Femur (tissue), 1 donor: ENCODE measurements at regions not wholly inside any gene's neighbourhood (a gene's known extent, or its start where the extent isn't known, plus 50 kb on each side); places are given as distances from the start of the nearest gene placed in this dataset.
"Not testable (repeated sequence)": the region's sequence is repeated elsewhere in the genome, so short reads cannot be mapped to it uniquely, and the experiment has no call there.

Experiments
- DNase-seq: peaks from one replicate; pipeline ENCODE4 v3.0.0-alpha.2; 2017

DNA sequence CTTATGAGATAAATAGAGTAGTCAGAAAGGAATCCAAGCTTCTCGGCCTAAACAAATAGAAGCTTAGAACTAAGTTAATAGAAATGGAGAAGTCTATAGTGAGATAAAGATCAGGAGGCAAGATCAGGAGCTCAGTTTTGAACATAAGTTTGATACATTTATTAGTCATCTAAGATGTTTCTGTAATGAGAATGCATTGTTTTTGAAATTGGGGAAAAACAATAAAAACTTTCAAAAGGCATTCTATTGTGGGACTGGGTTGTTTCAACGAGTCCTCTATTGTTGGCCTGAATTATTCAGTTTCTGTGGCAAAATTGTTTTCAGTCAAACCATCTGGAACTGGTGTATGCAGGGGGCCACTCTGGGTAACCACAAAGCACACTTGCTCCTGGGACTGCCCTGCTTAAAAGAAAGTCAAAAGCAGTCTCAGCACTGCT is 181.0 kb upstream of the CLINT1 start:
- DNase-seq, result no peak

DNA sequence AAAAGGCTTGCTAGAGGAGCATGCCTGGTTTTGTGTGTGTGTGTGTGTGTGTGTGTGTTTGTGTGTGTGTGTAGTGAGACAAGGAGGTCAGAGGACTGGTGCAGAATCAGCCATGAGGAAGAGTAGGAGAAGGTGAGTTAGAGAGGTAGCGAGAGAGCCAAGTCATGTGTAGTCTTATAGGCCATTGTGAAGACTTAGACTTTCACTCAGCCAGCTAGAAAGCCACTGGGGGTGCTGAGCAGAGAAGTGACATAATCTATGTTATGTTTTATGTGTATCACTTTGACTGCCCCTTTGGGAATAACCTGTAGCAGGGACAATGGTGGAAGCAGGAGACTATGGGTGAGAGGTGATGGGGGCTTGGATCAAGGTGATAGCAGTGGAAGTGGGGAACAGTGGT is 180.5 kb upstream of the CLINT1 start:
- no peak for DNase-seq

DNA sequence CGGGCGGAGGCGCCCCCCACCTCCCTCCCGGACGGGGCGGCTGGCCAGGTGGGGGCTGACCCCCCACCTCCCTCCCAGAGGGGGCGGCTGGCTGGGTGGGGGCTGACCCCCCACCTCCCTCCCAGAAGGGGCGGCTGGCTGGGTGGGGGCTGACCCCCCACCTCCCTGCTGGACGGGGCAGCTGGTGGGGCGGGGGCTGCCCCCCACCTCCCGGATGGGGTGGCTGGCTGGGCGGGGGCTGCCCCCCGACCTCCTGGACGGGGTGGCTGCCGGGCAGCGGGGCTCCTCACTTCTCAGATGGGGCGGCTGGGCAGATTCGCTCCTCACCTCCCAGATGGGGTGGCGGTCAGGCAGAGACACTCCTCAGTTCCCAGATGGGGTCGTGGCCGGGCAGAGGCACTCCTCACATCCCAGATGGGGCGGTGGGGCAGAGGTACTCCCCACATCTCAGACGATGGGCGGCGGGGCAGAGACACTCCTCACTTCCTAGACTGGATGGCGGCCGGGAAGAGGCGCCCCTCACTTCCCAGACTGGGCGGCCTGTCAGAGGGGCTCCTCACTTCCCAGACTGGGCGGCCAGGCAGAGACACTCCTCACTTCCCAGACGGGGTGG is 178.1 kb upstream of the CLINT1 start:
- not testable (repeated sequence) for DNase-seq

DNA sequence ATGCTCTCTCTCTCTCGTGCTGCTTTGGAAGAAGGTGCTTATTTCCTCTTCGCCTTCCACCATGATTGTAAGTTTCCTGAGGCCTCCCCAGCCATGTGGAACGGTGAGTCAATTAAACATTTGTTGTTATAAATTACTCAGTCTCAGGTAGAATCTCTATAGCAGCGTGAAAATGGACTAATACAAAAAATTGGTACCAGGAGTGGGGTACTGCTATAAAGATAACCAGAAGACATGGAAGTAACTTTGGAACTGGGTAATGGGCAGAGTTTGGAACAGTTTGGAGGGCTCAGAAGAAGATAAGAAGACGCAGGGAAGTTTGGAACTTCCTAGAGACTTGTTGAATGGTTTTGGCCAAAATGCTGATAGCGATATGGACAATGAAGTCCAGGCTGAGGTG is 175.6 kb upstream of the CLINT1 start:
- DNase-seq, result not testable (repeated sequence)

DNA sequence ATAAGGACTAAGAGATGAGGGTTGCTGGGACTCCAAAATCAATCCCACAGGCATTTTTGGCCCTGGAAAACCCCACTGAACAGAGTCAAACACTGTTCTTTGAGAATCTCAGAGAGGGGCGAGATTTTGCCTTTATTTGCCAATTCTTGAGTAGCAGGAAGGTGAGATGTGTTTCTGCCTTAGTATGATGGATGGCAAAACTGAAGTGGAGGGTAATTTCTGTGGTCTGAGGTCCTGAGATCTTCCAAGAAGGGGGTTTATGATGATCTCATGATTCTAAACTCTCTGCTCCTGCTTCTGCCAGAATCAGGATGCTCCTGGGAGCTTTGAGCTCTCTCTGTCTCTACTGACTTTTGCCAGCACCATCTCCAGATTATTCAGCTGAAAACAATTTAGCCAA is 174.8 kb upstream of the CLINT1 start:
- DNase-seq, result no peak

DNA sequence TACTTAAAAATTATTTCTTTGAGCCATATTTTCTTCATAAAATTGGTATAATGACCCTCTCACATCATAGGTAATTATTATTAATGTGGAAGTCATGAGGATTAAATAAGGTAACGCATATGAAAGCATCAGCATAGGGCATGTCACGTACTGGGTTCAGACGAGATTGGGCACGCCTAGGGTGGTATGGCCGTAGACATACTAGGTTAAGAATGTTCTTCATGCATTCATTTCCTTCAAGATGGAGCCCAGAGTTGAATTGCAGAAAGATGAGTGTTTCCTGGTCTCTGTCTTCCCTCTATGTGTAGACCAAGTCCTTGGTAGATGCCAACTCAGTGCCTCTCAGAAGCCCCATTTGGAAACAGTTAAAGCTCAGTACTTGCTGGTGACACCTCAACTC is 174.1 kb upstream of the CLINT1 start:
- no peak for DNase-seq

DNA sequence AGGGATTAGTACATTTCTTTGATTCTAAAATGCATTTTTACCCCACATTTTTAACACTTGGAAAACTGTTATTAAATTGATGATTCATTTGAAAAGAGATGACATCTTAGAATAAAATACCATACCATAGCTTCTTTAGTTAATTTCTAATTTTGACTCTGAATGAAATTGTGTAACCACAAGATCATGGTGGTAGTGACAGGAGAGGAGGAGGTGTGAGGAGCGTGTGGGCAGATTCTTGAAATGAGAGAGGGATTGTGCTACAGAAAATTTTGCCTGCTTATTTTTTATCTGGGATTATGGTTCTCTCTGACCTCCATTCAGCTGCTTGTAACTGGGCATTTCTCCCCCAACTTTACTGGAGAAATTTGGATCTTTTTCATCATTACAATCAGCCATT is 173.3 kb upstream of the CLINT1 start:
- no peak for DNase-seq

DNA sequence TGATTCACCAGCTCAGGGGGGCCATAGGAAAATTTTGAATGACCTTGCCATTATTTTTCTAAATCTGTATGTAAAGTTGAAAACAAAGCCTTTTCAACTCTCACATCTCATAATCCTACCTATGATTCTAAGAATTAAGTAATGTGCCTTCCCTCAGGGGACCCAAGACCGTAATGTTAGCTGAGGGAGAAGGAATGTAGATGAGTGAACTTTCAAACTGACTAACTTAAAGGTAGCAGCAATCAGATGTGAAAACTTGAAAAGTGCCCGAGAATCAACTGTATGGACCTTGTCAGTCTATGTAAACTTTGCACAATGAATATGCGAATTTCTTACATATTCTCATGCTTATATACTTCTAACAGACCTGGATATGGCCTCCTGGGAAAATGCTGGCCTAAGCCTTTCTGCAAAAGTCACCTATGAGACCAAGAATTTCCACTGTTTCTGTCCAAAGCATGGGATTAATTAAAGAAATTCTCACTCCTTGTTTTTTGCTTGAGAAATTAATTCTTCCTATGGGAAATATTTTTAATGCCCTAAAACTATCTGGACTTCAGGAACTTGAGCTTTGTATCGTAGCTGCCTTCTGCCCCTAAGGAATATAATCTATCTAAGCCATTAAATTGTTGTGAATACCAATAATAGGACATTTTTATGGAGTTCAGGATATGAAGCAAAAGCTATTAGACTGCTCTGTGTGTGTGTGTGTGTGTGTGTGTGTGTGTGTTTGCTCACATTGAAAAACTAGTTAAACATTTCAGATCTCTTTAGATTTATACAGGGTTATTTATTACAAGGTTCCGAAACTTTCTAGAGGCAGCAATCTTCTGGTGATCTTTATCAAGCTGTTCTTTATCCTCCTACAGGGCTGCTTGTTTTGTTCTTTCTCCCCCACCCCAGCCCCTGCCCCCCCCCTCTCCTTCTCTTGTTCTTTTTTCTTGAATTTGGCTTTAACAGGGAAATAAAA is 169.1 kb upstream of the CLINT1 start:
- DNase-seq, result no peak

DNA sequence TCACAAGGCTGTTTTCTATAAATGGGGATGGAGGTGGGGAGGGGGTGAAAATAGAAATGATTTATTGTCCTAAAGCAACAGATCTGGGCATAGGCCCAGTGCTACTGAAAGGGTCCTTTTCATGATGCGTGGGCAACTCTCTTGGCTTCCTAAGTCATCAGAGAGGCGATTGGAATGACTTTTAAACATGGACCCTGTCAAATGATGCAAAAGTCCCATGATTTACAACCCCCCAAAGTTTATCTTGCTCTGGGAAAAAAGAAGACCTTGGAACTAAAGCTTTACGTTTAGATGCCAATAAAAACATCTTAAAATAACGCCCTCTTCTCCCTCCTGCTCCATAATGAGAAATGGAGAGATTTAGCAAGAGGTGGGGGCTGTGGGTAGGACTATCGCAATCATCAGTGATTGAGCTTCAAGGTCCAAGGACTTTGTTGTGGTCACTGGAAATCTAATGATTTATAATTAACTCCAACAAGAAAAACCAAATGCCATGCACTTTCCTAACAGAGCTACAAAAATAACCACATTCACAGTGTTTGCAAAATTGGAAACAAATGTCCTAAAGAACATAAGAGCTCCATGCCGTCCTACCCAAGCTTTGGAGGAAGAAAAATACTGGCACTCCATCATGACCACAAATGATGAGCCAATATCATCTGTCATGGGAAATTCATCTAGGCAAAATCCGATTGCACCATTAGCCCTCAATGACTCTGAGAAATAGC is 167.5 kb upstream of the CLINT1 start:
- peak; percentile 24 for DNase-seq

DNA sequence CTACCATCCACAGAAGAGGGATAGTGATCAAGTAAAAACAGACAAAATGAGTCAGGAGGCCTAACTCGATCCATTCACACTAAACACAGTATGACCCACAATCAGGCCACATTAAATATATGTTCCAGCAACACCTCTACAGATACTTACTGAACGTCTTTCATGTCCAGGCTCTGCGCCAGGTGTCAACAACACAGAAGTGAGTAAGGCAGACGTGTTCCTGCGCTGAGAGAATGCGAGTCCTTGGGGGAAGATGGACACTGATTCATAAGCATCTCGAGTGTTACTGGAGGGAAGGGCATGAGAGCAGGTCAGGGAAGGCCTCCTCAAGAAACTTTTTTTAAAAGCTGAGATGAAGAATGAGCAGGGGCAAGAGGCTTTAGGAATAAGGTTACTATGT is 164.3 kb upstream of the CLINT1 start:
- no peak for DNase-seq

DNA sequence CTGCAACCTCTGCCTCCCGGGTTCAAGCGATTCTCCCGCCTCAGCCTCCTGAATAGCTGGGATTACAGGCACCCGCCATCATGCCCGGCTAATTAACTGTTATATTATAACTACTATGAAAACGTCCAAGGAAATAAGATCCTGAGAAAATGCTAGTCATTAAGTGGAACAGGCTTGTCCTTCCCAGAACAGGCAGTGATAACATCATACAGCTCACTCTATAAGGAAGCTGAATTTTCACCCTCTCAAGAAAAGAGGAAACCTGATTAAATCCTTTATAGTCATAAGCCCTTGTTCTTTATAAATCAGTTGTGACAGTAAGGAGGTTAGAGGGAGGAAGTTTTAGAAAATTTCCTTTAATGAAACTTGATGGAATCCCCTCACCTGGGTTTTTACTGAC is 163.9 kb upstream of the CLINT1 start:
- DNase-seq, result no peak

DNA sequence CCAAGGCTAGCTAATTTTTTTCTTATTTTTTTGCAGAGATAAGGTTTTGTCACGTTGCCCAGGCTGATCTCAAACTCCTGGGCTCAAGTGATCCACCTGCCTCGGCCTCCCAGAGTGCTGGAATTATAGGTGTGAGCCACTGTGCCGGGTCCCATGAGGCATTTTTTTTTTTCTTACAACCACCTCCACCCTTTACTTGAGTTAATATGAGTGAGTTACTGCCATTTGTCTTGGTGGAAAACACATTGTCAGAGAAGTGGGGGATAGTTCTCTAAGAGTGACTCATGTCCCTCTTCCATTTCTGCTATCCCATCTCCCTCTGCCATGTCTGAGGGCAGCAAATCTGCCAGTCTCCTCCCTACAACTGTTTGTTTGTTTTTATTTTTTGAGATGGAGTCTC is 163.4 kb upstream of the CLINT1 start:
- DNase-seq, result no peak

DNA sequence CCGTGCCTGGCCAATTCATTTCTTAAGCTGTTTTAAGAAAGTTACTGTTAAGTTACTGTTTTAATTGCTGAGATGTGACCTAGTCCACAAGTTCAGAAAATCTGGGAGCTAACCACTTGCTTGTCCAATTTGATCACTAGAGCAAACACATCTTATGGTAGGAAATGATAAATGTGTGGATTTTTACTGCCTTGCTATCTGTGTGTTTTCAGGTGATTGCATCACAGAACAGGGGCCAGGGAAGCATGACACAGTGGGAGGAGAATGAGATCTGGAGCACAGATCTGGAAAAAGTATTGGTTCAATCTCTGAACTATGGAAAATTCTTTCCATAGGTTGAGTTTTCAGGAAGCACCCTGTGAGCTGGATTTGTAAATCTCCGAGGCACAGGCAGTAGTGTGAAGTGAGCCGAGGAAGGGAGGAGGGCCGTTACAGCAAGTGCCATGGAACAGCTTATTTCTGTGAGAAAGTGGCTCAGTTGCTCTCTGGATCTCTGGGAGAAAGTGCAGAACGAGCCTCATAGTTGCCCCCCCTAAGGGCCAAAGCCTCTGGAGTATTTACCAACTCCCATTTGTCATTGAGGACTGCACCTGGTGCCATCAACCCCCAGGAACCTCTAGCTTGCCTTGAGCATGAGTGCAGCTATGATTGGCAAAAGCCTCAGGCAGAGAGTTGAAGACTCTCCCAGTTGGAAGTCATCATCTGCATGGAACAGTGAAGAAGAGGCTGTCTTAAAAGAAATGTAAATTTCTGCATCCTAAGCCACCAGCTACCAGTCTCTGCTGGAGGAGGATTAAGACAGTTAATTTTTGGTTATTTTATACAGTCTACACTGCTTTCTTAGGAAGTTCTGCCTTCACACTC is 161.8 kb upstream of the CLINT1 start:
- no peak for DNase-seq

DNA sequence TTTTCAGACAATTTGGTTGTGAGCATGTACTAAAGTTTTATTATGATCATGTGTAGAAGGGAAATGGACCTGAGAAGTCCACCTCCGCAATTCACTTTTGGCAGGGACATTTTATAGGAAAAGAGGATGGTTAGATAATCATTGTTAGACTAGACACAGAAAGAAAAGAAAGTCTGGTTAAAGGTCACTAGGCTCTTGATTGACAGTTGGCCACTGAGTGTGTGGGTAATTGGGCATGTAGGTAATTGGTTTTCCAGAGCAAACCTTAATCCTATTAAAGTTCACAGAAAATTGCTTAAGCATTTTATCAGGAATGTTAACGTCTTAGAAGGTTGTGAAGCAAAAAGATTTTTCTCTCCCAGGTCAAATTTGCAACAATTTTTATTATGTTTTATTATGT is 158.5 kb upstream of the CLINT1 start:
- DNase-seq, result no peak

DNA sequence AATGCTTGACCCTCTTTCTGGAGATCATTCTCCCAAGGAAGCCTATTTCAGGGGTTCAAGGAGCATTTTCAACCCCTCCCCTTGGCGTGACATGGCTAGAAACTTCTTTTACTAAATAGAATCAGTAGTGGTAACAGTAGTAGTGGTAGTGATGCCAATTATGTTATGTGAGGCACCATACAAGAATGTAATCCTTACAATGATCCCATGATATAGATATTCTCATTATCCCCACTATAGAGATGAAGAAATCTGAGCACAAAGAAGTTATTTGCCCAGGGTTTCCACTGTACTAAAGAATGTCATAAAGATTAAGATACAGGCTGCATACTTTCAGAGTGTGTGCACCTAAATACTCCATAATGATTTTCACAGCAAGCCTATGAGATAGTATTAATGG is 155.4 kb upstream of the CLINT1 start:
- no peak for DNase-seq

DNA sequence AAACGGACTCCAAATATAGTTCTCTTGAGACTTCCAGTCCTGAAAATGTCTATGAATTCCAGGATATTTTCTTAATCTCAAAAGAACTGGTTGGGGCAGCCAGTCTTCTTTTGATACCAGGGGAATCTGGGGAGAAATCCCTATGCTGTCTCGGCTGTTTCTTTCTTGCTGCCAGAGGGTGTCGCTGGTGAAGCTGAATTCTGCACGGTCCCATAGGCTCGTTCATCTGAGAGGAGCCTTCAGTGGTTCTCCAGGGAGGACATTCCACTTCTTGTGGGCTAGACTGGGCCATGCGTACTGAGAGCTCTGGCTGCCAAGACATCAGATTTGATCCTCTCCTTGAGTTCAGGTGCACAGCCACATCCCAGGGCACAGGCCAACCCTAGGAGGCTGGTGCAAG is 155.0 kb upstream of the CLINT1 start:
- DNase-seq, result peak; percentile 30

DNA sequence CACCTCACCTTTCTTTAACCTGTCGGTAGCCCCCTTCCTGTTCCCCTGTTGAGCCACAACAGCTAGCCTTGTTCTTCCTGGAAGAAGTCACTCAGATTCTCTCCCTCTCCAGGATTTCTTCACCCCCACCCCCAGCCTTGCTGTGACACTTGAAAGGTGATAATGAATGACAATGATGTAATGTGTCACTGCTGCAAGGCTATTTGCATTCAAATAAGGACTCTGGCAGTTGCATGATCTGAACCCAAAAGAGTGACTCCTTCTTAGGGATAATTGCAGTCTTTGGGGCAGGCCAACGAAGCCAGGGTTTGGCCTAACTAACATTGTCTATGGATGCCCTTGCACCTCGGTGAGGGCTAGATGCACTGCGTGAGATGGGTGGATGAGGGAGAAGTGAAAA is 154.4 kb upstream of the CLINT1 start:
- no peak for DNase-seq

DNA sequence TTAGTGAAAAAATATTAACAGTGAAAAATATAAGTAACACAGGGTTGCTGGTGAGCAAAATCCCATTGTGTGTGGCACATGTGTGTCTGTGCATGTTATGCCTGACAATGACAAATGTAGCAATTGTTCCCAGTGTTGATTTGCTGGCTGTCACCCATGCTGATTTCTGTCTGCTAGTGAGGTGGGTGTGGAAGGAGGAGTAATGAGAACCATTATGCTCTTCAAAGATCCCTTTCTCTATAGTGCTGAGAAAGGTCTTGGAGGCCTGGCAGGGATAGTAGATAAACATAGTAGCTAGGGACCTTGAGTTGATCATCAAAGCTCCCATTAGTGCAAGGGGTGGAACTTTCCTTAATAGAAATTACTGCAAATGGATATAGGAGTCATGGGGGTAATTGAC is 152.5 kb upstream of the CLINT1 start:
- no peak for DNase-seq

DNA sequence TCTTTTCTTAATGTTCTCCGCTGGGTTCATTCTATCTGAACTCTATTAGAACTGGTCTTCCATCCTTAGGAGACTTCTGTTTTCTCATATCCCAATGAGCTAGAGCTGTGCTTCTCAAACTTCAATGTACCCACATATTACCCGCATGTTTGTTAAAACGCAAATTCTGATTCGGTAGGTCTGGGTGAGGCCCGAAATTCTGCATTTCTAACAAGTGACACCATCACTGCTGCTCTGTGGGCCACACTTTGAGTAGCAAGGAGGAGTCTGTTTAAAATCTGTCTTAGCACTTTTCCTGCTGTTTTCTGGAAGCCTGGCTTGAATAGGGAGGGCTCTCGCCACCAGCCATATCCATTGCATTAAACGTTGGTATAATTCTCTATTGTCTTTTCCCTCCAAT is 151.9 kb upstream of the CLINT1 start:
- no peak for DNase-seq

DNA sequence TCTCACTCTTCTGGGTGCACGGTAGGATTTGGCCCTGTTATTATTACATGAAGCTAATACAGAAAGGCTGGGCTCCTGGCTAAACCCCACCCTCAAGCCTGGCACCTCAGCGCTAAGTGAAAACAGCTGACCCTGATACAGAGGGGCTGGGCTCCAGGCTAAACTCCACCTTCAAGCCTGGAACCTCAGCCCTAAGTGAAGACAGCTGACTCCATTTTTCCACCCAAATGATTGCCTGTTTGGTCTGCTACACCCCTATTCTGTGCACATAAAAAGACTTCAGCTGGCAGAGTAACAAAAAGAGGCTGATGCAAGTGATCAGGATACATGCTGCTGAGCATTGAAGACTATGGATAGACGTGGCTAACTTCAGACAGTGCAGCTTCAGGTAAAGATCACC is 148.4 kb upstream of the CLINT1 start:
- no peak for DNase-seq

DNA sequence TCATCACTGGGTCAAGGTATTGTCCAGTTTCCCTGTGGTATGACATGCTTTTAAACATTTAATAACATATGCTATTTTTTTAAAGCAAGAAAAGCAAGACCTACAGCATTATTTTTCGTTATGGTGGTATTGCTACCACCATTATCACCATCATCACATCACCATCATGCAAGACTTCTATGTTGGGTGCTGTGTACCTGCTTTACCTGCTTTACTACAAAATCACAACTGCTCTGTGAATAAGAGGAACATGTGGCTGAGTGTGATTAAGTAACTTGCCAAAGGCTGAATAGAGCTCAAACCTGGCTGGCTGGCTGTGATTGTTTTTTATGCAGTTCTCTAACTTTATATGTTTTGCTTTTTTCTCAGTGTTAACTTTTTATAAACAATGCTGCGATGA is 140.8 kb upstream of the CLINT1 start:
- no peak for DNase-seq

DNA sequence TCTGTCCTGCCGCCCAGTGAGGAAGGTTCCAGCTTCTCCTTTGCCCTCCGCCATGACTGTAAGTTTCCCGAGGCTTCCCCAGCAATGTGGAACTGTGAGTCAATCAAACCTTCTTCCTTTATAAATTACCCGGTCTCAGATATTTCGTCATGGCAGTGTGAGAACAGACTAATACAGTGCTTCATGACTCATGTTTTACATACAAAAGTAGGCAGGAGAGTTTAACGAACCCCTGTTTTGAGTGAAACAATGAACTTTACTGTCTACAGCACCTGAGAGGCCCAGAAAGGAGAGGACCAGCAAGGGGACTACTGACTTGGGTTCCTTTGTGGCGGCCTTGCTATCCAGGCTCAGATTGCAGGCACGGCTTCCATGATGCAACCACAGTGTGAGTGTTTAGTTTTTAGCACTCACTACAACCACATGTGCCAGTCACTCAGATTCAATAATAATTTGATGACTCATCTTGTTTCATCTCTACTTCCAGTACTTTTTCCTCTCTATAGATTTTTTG is 139.1 kb upstream of the CLINT1 start:
- DNase-seq, result no peak
